ENCODE measurements at regions not wholly inside any gene's neighbourhood (a gene's known extent, or its start where the extent isn't known, plus 50 kb on each side); places are given as distances from the start of the nearest gene placed in this dataset.

GRCh38 chr7:25391961-25392587 is 163.8 kb upstream of the NPVF start:
- DNase-seq (ENCODE audit: low spot score) (no peak), ATAC-seq (ENCODE audit: low FRiP score) (no peak)
- TF ChIP-seq, protein P1, sequence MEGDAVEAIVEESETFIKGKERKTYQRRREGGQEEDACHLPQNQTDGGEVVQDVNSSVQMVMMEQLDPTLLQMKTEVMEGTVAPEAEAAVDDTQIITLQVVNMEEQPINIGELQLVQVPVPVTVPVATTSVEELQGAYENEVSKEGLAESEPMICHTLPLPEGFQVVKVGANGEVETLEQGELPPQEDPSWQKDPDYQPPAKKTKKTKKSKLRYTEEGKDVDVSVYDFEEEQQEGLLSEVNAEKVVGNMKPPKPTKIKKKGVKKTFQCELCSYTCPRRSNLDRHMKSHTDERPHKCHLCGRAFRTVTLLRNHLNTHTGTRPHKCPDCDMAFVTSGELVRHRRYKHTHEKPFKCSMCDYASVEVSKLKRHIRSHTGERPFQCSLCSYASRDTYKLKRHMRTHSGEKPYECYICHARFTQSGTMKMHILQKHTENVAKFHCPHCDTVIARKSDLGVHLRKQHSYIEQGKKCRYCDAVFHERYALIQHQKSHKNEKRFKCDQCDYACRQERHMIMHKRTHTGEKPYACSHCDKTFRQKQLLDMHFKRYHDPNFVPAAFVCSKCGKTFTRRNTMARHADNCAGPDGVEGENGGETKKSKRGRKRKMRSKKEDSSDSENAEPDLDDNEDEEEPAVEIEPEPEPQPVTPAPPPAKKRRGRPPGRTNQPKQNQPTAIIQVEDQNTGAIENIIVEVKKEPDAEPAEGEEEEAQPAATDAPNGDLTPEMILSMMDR (IDR thresholded peaks at IDR 0.05): no peak

GRCh38 chr7:25392588-25393338 is 164.5 kb upstream of the NPVF start:
- no peak for ATAC-seq (ENCODE audit: low FRiP score)
- no peak for DNase-seq (ENCODE audit: low spot score)
- TF ChIP-seq, protein P1 (IDR thresholded peaks at IDR 0.05): no peak

DNA sequence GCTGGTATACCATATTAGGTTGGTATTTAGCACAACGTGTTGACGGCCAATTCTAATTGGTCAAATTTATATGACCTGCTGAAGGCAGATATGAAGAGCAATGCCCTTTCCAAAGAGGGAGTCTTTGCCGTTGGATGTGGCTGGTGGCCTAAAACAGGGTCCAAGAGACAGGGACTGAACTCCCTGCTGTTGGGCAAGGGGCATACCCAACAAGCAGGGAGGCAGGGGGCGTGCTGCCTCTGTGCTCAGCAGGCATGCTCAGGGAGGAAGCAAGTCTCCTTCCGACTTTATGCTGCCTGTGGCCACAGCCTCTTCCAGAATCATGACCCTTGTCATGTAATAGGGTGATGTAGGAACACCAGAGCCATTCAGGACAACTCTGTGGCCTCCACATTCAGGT is 167.7 kb upstream of the NPVF start:
- DNase-seq (ENCODE audit: low spot score): no peak
- ATAC-seq (ENCODE audit: low FRiP score): no peak
- TF ChIP-seq, protein P1 (IDR thresholded peaks at IDR 0.05): no peak

DNA sequence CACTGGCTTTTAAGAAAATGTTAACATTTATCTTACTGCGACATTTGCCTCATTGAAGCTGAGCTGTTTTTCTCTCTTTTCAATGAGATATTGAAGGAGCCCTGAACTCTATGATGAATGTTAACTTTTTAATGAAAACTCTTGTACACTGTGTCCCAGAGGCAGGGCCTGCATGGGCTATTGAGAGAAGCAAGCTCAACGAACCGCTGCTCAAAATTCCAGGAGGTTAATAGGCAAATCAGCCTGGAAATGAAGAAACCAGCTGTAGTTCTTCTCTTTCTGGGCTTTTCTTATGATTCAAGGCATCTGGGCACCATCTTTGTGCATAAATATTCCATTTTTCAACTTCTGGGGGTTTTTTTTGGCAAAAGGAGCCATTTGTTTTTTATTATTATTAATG is 168.4 kb upstream of the NPVF start:
- DNase-seq (ENCODE audit: low spot score): no peak
- no peak for ATAC-seq (ENCODE audit: low FRiP score)
- TF ChIP-seq, protein P1 (IDR thresholded peaks at IDR 0.05): no peak

DNA sequence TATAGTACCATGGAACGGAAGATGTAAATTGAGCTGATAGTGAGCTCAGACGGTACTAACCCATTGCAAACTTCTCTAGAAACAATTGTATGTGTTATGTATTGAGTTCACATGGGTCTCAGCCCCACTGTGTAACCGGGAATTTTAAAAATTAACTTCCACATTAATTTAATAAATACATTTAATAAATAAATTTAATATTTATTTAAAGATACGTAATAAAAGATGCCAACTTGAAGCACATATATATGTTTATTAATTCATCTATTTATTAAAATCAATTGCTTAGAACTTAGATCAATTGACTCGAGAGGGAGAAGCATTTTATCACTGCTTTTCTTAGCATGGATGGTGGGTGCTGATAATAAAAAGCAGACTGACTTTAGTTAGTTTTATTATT is 170.1 kb upstream of the NPVF start:
- ATAC-seq (ENCODE audit: low FRiP score) (no peak), DNase-seq (ENCODE audit: low spot score) (no peak)
- TF ChIP-seq, protein P1 (IDR thresholded peaks at IDR 0.05): no peak

- ATAC-seq (ENCODE audit: low FRiP score) (no peak), DNase-seq (ENCODE audit: low spot score) (no peak)
- TF ChIP-seq, protein P1 (IDR thresholded peaks at IDR 0.05): no peak
Observed at GRCh38 chr7:25399000-25399750, 170.9 kb upstream of the NPVF start.
